ENCODE measurements at regions not wholly inside any gene's neighbourhood (a gene's known extent, or its start where the extent isn't known, plus 50 kb on each side); places are given as distances from the start of the nearest gene placed in this dataset.

DNA sequence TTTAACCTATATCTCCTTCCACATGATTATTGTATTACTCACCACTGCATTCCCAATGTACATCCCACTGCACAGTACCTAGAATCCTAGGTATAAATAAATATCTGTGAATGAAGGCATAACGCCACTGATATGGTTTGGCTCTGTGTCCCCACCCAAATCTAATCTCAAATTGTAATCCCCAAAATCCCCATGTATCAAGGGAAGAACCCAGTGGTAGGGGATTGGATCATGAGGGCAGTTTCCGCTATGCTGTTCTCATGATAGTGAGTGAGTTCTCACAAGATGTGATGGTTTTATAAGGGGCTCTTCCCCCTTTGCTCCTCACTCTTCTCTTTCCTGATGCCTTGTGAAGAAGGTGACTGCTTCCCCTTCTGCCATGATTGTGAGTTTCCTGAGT is 599.0 kb upstream of the ADGRL2 start:
- TF ChIP-seq CTCF (IDR thresholded peaks at IDR 0.05) (no peak), POLR2A (IDR thresholded peaks at IDR 0.05) (no peak)
